Activated T-helper 2 cell treated with anti-CD3 and anti-CD28 coated beads, Interferon-gamma antibody, Interleukin-2, Interleukin-4, amounts not matched to agents 10 μg/mL and 5 μg/mL and 100 μg/mL, durations not matched to agents 14 hours and 24 hours and 36 hours (primary cell): ENCODE measurements at regions not wholly inside any gene's neighbourhood (a gene's known extent, or its start where the extent isn't known, plus 50 kb on each side); places are given as distances from the start of the nearest gene placed in this dataset.
A peak's percentile ranks its signal among the peaks of the same experiment; 100 is the strongest.
"Not testable (repeated sequence)": the region's sequence is repeated elsewhere in the genome, so short reads cannot be mapped to it uniquely, and the experiment has no call there.

Source experiments
- DNase-seq: peaks from one replicate; pipeline ENCODE4 v3.0.0; 2021; ENCODE audit warnings: low spot score
- H3K27ac Mint-ChIP-seq: one replicate; pipeline ENCODE4 v1.8.0; 2021; ENCODE audit warnings: mixed read lengths
- H3K27me3 Mint-ChIP-seq: one replicate; pipeline ENCODE4 v1.8.0; 2021; ENCODE audit warnings: low read depth, mixed read lengths
- H3K36me3 Mint-ChIP-seq: one replicate; pipeline ENCODE4 v1.8.0; 2021; ENCODE audit warnings: low read depth, mixed read lengths
- H3K4me1 Mint-ChIP-seq: one replicate; pipeline ENCODE4 v1.8.0; 2021; ENCODE audit warnings: low read depth, mixed read lengths
- H3K4me3 Mint-ChIP-seq: one replicate; pipeline ENCODE4 v1.8.0; 2021; ENCODE audit warnings: low read depth, mild to moderate bottlenecking, moderate library complexity, mixed read lengths
- H3K9me3 Mint-ChIP-seq: one replicate; pipeline ENCODE4 v1.8.0; 2021; ENCODE audit warnings: mixed read lengths
- intact Hi-C: fragments of 100-400 bp; cut with micrococcal nuclease; formaldehyde crosslinking; loops from one replicate; pipeline ENCODE4 v1.15.1; 2023

DNA sequence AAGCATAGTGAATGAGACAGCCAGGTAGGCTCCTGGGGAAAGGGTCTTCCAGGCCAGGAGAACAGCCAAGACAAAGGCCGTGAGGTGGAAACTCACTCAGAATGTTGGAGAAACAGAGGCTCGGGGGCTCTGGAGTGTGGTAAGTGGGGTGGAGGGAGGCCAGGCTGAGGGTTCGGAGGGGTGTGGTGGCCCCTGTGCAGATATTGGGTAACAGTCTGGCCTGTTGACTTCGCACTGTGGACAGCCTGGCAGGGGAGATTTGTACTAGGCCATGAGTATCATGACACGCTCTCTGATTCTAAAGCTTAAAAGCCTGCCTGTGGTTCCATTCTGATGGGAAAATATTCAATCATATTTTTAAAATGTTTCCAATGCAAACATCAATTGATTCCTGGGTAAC lies 239.3 kb downstream of the GADD45G start:
- H3K9me3 Mint-ChIP-seq, result no peaks in the 10 kb centered on the region
- H3K27ac Mint-ChIP-seq, result no peak overlapping the region
- DNase-seq, result no peak
- intact Hi-C loops, result loop anchor here (10.0 kb wide), 1 partner anchor 59 kb away; no protein-coding TSS in a partner anchor
- H3K27me3 Mint-ChIP-seq, result peaks cover 14% of the 10 kb centered on the region
- no peaks in the 10 kb centered on the region for H3K4me1 Mint-ChIP-seq
- no peaks in the 10 kb centered on the region for H3K36me3 Mint-ChIP-seq
- H3K4me3 Mint-ChIP-seq, result no peak overlapping the region

DNA sequence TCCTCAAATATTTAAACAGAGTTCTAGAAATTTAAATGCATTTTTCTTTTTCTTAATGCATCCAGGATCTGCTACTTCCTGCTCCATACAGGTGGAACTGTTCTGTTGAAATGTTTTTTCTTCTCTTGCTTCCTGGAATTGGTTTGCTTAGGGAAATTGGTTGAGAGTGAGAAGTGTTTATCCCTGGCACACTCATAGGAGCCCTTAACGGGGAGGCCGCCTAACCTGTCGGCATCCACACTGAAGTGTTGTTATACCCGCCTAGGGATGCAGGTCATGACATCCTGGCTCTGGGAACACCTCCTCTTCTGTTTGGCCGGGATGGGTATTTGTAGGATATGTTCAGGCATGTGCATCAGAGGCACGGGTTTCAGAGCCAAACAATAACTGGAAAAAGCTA lies 239.7 kb downstream of the GADD45G start:
- Mint-ChIP-seq H3K9me3 (no peaks in the 10 kb centered on the region), H3K4me1 (no peaks in the 10 kb centered on the region), H3K27ac (no peak overlapping the region), H3K36me3 (no peaks in the 10 kb centered on the region), H3K27me3 (peaks cover 14% of the 10 kb centered on the region), H3K4me3 (no peak overlapping the region)
- no peak for DNase-seq
- intact Hi-C loops, result loop anchor here (10.0 kb wide), 1 partner anchor 60 kb away; no protein-coding TSS in a partner anchor

DNA sequence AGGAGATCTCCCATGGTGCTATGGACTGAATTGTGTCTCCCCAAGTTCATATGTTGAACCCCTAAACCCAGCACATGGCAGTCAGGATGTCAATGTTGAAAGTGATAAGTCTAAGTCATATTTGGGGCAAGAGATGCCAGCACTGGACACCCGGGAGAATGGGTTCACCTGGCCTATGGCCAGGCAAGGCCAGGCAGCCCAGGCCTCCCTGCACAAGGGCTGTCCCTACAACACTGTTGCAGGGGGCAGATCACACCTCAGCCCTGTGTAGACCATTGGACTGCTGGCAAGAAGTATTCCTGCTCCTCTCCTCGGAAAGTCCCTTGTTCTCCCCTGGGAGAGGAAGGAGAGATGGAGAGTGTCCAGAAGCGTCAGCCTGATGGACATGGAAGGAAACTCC lies 240.5 kb downstream of the GADD45G start:
- H3K27ac Mint-ChIP-seq, result no peak overlapping the region
- no peaks in the 10 kb centered on the region for H3K4me1 Mint-ChIP-seq
- H3K27me3 Mint-ChIP-seq, result peaks cover 14% of the 10 kb centered on the region
- H3K9me3 Mint-ChIP-seq, result no peaks in the 10 kb centered on the region
- intact Hi-C loops, result loop anchor here (10.0 kb wide), 1 partner anchor 61 kb away; no protein-coding TSS in a partner anchor
- H3K36me3 Mint-ChIP-seq, result no peaks in the 10 kb centered on the region
- H3K4me3 Mint-ChIP-seq, result no peak overlapping the region
- no peak for DNase-seq

DNA sequence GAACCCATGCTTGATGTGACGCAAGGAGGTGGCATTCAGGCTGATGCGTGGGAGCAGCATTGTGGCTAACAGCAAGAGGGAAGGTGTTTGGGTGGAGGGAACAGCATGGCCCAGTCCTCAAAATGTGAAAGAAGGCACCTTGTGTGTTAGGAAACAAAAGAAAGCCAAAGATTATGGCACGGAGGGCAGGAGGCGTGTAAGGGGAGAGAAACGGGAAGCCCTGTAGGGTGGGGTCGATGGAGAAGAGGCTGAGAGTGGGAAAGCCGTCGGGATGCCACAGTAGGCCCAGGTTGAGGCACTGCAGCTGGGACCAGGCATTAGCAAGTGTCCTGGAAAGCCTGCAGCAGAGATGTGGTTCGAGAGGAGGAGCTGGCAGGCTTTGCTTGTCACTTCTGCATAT lies 241.1 kb downstream of the GADD45G start:
- intact Hi-C loops, result loop anchor here (10.0 kb wide), 1 partner anchor 61 kb away; no protein-coding TSS in a partner anchor
- Mint-ChIP-seq H3K27me3 (peaks cover 15% of the 10 kb centered on the region), H3K4me3 (no peak overlapping the region), H3K27ac (no peak overlapping the region), H3K36me3 (no peaks in the 10 kb centered on the region), H3K9me3 (no peaks in the 10 kb centered on the region), H3K4me1 (no peaks in the 10 kb centered on the region)
- no peak for DNase-seq

DNA sequence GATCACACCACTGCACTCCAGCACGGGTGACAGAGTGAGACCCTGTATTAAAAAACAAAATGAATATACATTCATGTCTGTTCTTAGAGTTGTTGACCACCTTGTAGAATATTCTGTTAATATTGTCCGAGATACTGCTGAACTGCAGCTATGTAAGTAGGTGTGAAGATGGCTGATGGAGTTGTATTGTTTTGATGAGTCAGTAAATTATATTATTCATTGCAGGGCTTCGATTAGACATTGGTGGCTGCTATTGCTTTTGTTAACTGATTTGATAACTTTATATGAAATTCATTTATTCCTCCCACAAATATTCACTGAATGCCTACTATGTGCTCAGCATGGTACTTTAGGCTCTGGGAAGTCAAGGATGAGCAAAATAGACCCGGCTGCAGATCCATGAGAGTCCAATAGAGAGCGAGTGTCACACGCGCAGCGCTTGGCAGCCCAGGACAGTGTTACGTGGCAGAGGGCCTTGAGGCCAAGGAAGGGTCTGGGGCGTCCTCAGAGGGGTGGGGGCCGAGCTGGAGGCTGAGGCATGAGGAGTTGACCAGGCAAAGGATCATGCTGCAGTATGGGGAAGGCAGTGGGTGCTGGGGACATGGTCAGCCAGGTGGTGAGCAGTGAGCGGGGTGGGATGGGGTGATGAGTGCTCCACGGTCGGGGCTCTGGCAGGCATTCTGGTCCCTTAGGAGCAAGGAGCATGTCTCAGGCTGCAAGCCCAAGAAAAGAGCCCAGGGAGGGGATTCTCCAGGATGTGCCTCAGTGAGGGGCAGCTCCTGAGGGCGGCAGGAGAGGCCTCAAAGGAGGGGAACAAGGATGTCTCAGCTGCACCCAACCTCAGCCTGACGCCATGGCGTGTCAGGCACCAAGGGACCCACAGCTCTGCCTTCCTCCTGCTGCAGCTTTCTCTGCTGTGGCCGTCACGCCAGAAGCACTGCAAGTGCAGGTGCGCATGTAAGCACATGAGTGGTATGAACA lies 243.5 kb downstream of the GADD45G start:
- peaks cover 10% of the 10 kb centered on the region for H3K27me3 Mint-ChIP-seq
- no peaks in the 10 kb centered on the region for H3K4me1 Mint-ChIP-seq
- intact Hi-C loops, result loop anchor here (10.0 kb wide), 1 partner anchor 64 kb away; no protein-coding TSS in a partner anchor
- H3K36me3 Mint-ChIP-seq, result no peaks in the 10 kb centered on the region
- no peak overlapping the region for H3K27ac Mint-ChIP-seq
- no peak overlapping the region for H3K4me3 Mint-ChIP-seq
- no peaks in the 10 kb centered on the region for H3K9me3 Mint-ChIP-seq
- no peak for DNase-seq

DNA sequence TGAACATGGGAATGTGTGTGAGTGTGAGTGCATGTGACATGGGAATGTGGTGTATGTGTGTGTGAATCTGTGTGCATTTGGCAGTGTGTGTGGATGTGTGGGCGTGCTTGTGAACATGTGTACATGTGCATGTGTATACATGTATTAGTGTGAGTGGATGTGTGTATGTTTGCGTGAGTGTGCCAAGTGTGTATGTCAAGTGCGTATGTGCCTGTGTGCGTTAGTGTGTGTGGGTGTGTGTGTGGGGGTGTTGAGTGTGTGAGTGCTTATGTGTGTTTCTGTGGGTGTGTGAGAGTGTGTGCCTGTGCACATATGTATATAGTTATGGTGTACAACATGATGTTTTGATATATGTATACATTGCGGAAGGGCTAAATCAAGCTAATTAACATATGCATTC lies 244.3 kb downstream of the GADD45G start:
- Mint-ChIP-seq H3K27ac (no peak overlapping the region), H3K27me3 (peaks cover 10% of the 10 kb centered on the region), H3K4me3 (no peak overlapping the region), H3K9me3 (no peaks in the 10 kb centered on the region), H3K4me1 (no peaks in the 10 kb centered on the region), H3K36me3 (no peaks in the 10 kb centered on the region)
- intact Hi-C loops, result loop anchor here (10.0 kb wide), 1 partner anchor 64 kb away; no protein-coding TSS in a partner anchor
- no peak for DNase-seq

DNA sequence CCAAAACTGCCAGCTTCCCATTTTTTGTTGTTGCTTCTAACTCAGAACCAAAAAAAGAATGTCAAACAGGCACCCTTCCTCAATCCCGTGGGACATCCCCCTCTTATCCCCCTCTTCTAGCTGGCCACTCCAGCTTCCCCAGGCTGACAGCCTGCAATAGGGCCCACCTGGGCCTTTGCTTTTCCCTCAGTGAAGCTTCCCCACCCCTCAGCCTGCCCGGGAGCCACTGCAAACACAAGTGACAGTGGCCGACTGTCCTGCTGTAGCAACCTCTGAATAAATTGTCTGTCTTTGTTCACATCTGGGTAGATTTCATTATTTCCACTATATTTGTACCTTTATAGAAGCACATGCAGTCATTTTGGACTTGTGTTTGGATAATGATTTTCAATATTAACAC lies 245.3 kb downstream of the GADD45G start:
- no peak for DNase-seq
- no peaks in the 10 kb centered on the region for H3K36me3 Mint-ChIP-seq
- H3K27me3 Mint-ChIP-seq, result peaks cover 10% of the 10 kb centered on the region
- H3K4me3 Mint-ChIP-seq, result no peak overlapping the region
- intact Hi-C loops, result no loop called here
- H3K4me1 Mint-ChIP-seq, result no peaks in the 10 kb centered on the region
- H3K27ac Mint-ChIP-seq, result no peak overlapping the region
- no peaks in the 10 kb centered on the region for H3K9me3 Mint-ChIP-seq

DNA sequence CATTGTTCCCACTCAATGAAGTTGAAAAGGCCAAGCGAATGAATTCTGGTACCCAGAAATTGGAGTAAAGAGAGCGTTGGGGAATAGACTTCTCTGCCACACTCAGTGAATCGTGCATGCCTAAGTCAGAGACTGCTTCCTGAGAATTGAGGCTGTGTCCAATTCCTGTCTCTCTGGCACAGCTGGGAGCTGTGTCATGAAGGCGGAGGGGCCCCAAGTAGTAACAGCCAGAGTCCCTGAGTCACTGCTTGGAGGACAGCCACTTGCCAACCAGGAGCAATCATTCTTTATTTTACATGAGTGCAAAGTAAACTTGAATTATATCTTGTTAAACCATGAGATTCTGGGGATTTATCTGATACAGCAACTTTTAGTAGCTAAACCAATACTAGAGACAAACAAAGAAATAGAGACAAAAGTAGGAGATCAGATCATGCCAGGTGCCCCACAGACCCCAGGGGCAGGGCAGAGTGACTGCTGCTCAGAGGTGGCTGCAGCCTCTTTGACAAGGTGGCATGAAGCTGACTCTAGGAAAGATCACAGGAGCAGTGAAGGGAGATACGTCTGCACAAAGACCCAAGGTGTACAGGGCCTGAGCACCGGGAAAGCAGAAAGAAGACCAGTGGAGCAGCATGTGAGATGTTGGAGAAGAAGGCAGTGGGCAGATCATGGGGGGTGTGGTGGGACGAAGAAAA lies 246.0 kb downstream of the GADD45G start:
- H3K4me1 Mint-ChIP-seq, result no peaks in the 10 kb centered on the region
- no peak overlapping the region for H3K27ac Mint-ChIP-seq
- intact Hi-C loops, result no loop called here
- peaks cover 10% of the 10 kb centered on the region for H3K27me3 Mint-ChIP-seq
- no peak overlapping the region for H3K4me3 Mint-ChIP-seq
- peak; percentile 6 for DNase-seq
- no peaks in the 10 kb centered on the region for H3K36me3 Mint-ChIP-seq
- no peaks in the 10 kb centered on the region for H3K9me3 Mint-ChIP-seq

DNA sequence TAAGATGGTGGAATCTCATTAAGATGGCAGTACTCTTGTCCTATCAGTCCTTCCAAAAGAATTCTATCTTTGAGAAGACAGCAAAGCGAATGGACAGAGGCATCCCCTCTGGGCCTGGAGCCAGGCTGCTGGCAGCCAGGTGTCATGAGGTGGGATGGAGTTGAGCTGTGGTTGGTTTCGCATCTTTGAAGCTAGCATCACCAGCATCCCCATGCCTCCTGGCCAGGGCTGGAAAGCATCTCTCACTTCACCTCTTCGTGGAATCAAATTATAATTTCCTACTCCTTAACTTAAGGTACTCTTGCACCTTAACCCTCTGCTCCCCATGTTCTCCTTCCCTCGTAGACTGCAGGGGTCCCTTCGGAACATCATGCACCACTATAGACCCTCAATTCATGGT lies 248.3 kb downstream of the GADD45G start:
- Mint-ChIP-seq H3K27ac (no peak overlapping the region), H3K4me1 (peaks cover 4% of the 10 kb centered on the region), H3K4me3 (no peak overlapping the region), H3K36me3 (no peaks in the 10 kb centered on the region), H3K9me3 (no peaks in the 10 kb centered on the region), H3K27me3 (peaks cover 16% of the 10 kb centered on the region)
- intact Hi-C loops, result no loop called here
- DNase-seq, result no peak

DNA sequence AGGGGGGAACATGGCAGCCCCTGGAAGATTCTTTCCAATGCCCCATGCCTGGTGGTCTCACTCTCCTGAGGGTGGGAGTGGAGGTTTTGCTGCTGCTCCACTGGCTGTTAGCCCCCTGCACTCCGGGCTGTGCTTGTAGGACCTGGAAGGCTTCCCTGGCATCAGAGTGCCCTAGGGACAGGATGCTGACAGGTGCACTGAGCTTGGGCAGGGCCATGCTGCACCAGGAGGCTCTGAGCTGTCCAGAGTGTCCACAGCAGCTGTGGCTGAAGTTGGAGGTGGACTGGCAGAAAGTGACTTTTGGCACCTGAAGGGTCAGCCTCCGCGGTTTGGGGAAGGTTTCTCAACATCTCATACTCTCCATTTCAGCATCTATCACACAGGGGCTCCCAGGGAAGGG lies 249.1 kb downstream of the GADD45G start:
- Mint-ChIP-seq H3K4me3 (no peak overlapping the region), H3K9me3 (no peaks in the 10 kb centered on the region), H3K4me1 (peaks cover 11% of the 10 kb centered on the region), H3K27me3 (peaks cover 16% of the 10 kb centered on the region), H3K27ac (no peak overlapping the region), H3K36me3 (no peaks in the 10 kb centered on the region)
- DNase-seq, result no peak
- intact Hi-C loops, result no loop called here

DNA sequence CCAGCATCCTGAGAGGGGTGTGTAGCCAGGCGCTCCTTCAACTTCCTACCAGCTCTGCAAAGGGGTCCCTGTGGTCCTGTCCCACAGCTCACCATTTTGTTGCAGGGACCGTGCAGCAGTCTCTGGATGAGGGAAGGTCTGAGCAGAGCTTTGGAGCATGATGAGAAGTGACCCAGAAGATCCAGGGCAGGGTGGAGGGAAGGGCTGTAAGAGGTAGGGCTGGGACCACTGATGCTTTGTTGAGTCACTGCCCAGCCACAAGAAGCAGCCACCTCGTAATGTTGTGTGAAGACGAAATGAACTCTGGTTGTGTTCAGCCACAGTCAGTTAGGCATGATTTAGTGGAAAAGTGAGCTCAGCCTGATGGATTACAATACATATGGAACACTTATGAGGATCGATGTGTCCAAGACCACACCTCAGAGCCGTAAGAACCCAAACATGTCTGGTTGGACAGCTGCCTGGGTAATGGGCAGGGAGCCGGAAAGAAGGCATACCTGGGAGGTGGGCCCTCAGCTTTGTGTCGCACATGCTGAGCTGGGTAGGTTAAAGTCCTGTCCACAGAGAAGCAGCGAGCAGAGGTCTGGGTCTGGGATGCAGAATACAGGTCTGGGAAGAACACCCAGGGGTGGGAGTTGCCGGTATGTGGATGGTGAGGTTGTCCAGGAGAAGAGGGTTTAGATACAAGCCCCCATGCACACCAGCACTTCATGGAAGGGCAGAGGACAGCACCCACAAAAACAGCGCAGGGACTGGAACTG lies 250.1 kb downstream of the GADD45G start:
- H3K27me3 Mint-ChIP-seq, result peaks cover 16% of the 10 kb centered on the region
- no peaks in the 10 kb centered on the region for H3K9me3 Mint-ChIP-seq
- intact Hi-C loops, result no loop called here
- H3K27ac Mint-ChIP-seq, result no peak overlapping the region
- H3K36me3 Mint-ChIP-seq, result no peaks in the 10 kb centered on the region
- DNase-seq, result no peak
- H3K4me1 Mint-ChIP-seq, result peaks cover 13% of the 10 kb centered on the region
- H3K4me3 Mint-ChIP-seq, result no peak overlapping the region

DNA sequence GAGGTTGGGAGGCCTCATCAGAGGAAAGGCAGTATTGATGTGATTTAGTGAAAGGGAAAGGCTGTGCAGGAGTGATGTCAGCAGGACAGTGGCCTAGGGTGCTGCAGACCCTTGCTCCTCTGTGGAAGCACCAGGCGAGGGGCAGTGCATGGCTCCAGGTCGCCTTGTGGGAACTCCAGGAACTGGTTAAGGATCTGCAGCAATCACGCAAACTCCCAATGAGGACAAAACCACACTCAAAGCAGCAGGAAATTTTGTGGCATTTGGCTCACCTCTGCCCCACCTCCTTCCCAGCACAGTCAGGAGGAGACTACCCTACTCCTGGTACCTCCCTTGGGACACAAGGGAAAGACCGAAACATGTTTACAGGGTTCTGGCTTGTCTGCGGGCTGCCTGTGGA lies 251.5 kb downstream of the GADD45G start:
- DNase-seq, H3K36me3 Mint-ChIP-seq: not testable (repeated sequence)

More for the DNA sequence above, 251.5 kb downstream of the GADD45G start:
- H3K27ac Mint-ChIP-seq, H3K9me3 Mint-ChIP-seq, intact Hi-C loops, H3K4me3 Mint-ChIP-seq: not testable (repeated sequence)
- peaks cover 13% of the 10 kb centered on the region for H3K4me1 Mint-ChIP-seq
- H3K27me3 Mint-ChIP-seq, result peaks cover 19% of the 10 kb centered on the region
